Panc1 (cell line): ENCODE measurements at regions not wholly inside any gene's neighbourhood (a gene's known extent, or its start where the extent isn't known, plus 50 kb on each side); places are given as distances from the start of the nearest gene placed in this dataset.

Experiments used
- ATAC-seq: fragments of 200-7000 bp; cut with Tn5 transposase; 2 replicates; pipeline ENCODE4 v1.9.1; 2020; ENCODE audit warnings: mild to moderate bottlenecking, moderate library complexity
- BruUV-seq: library from RNA; stranded (reverse); fragments of 400-500 nt; replicated peaks from 2 replicates; lab custom pipeline; 2021; lab: Mats Ljungman, UMichigan
- CTCF ChIA-PET: fragments of 300-600 bp; sonication (Branson Sonifier 250); formaldehyde crosslinking; loops from one replicate; lab custom pipeline; 2022; ENCODE audit warnings: antibody characterized with exemption; lab: Charles Lee
- POLR2A ChIA-PET: fragments of 300-600 bp; sonication (Branson Sonifier 250); formaldehyde crosslinking; loops from one replicate; lab custom pipeline; 2022; ENCODE audit warnings: antibody characterized with exemption; lab: Charles Lee
- DNase-seq: peaks from one replicate; pipeline ENCODE4 v3.0.0-alpha.2; 2010; ENCODE audit warnings: low read depth, low spot score
- H3K27ac ChIP-seq: 2 replicates; pipeline ENCODE4 v1.5.1; 2011; ENCODE audit warnings: mild to moderate bottlenecking, low read length, inconsistent platforms
- H3K27me3 ChIP-seq: fragments of 200-500 bp; sonication (Bioruptor generic); 2 replicates; pipeline ENCODE4 v1.6.0; 2014; ENCODE audit warnings: low read length, inconsistent platforms; ENCODE audit not compliant: control insufficient read depth, insufficient read depth
- H3K36me3 ChIP-seq: fragments of 200-500 bp; sonication (Bioruptor generic); 2 replicates; pipeline ENCODE4 v1.5.1; 2014; ENCODE audit warnings: inconsistent platforms, mild to moderate bottlenecking, low read length, moderate library complexity; ENCODE audit not compliant: control insufficient read depth, insufficient read depth
- H3K4me1 ChIP-seq: 2 replicates; pipeline ENCODE4 v1.5.1; 2011; ENCODE audit warnings: inconsistent platforms, mild to moderate bottlenecking, low read length, moderate library complexity; ENCODE audit not compliant: control insufficient read depth, insufficient read depth
- H3K4me3 ChIP-seq, 2 experiments: 2 replicates each; pipeline ENCODE4 v1.5.1; 2011 to 2012; ENCODE audit warnings: low read depth in 2 of 2, low read length in 2 of 2, mild to moderate bottlenecking in 2 of 2, inconsistent platforms in 1 of 2, moderate library complexity in 1 of 2
- H3K9me3 ChIP-seq: fragments of 200-500 bp; sonication (Bioruptor generic); 2 replicates; pipeline ENCODE4 v1.5.1; 2014; ENCODE audit warnings: low read depth, mild to moderate bottlenecking, inconsistent platforms, low read length, moderate library complexity; ENCODE audit not compliant: control insufficient read depth, insufficient read depth
- CTCF ChIP-seq: fragments of 450-650 bp; IDR thresholded peaks from 2 replicates; pipeline ENCODE4 v1.5.1; 2017; ENCODE audit warnings: mild to moderate bottlenecking
- POLR2AphosphoS5 ChIP-seq: IDR thresholded peaks from 2 replicates; pipeline ENCODE4 v1.6.1; 2012; ENCODE audit warnings: mild to moderate bottlenecking, low read depth, low read length, moderate library complexity
- SIN3A ChIP-seq: IDR thresholded peaks from 2 replicates; pipeline ENCODE4 v1.6.1; 2012; ENCODE audit warnings: low read depth, mild to moderate bottlenecking, low read length, moderate library complexity, borderline replicate concordance; ENCODE audit not compliant: insufficient read depth
- TCF7L2 ChIP-seq: IDR thresholded peaks from 2 replicates; pipeline ENCODE4 v1.6.1; 2011; ENCODE audit warnings: mild to moderate bottlenecking, low read depth, low read length, inconsistent platforms
- in situ Hi-C: cut with HindIII; loops from 2 replicates; pipeline ENCODE4 v1.10.0; 2016; ENCODE audit warnings: low sequenced_read_pairs, low pct_unique_long_range_greater_than_20kb
- intact Hi-C: fragments of 100-400 bp; cut with micrococcal nuclease; formaldehyde crosslinking; loops from one replicate; pipeline ENCODE4 v1.10.0; 2022; ENCODE audit not compliant: unreplicated experiment
- TF ChIP-seq, protein P1 (sequence below), 2 experiments: IDR thresholded peaks; 2 replicates each; pipeline ENCODE4 v1.6.1; 2011 to 2012; ENCODE audit warnings: low read depth in 2 of 2, control low read depth in 1 of 2, low read length in 1 of 2, mild to moderate bottlenecking in 1 of 2, moderate library complexity in 1 of 2; ENCODE audit not compliant: insufficient read depth in 1 of 2

DNA sequence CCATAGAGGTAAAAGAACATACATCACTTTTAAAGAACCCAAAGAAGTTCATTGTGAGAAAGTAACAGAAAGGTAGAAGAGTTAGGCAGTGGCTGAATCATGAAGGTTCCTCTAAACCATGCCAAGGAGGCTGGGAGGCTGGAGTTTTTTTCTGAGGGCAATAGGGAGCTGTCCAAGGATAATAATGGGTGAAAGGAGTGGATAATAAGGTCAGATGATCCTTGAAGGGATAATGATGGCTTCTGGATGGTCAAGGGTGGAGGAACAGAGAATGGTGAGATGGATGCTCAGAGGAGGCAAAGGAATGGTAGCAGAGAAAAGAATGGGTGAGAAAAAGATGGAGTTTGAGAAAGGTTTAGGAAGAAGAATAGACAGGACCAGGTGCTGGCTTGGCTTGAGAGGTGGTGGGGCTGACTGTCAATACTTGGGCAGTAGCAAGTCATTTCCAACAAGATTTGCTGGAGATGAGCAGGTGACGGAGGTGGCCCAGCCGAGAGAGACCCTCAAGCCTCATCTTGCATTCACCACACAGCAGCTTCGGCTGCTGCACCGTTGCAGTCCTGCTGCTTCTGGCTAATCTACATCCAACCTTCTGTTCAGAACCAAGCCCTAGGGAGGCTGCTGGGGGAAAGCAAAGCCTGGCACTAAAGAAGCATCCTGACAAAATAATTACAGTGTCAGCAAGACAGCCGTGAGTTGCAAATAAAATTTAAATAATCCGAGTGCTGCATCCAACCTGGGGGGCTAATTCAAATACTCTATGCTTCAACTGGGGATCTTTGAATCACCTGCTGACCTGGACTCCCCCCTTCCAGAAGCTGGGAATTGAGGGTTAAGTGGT, 131.2 kb upstream of the KCNG1 start:
- Histone ChIP-seq H3K4me1 (no peaks in the 10 kb centered on the region), H3K27me3 (peaks cover 21% of the 10 kb centered on the region), H3K36me3 (no peaks in the 10 kb centered on the region), H3K9me3 (no peaks in the 10 kb centered on the region), H3K27ac (no peak overlapping the region), H3K4me3 (no peak overlapping the region)
- DNase-seq (no peak), ATAC-seq (no peak)
- BruUV-seq, result no TSS peak
- POLR2A ChIA-PET, result no interaction called here
- no peak for TF ChIP-seq TCF7L2
- intact Hi-C loops (no loop called here), in situ Hi-C loops (no loop called here)
- CTCF ChIA-PET, result no interaction called here

- no peaks in the 10 kb centered on the region for H3K36me3 ChIP-seq
- H3K27ac ChIP-seq, result no peak overlapping the region
- H3K4me1 ChIP-seq, result no peaks in the 10 kb centered on the region
- TF ChIP-seq CTCF (no peak), SIN3A (no peak), TCF7L2 (no peak), POLR2AphosphoS5 (no peak)
- TF ChIP-seq, protein P1, sequence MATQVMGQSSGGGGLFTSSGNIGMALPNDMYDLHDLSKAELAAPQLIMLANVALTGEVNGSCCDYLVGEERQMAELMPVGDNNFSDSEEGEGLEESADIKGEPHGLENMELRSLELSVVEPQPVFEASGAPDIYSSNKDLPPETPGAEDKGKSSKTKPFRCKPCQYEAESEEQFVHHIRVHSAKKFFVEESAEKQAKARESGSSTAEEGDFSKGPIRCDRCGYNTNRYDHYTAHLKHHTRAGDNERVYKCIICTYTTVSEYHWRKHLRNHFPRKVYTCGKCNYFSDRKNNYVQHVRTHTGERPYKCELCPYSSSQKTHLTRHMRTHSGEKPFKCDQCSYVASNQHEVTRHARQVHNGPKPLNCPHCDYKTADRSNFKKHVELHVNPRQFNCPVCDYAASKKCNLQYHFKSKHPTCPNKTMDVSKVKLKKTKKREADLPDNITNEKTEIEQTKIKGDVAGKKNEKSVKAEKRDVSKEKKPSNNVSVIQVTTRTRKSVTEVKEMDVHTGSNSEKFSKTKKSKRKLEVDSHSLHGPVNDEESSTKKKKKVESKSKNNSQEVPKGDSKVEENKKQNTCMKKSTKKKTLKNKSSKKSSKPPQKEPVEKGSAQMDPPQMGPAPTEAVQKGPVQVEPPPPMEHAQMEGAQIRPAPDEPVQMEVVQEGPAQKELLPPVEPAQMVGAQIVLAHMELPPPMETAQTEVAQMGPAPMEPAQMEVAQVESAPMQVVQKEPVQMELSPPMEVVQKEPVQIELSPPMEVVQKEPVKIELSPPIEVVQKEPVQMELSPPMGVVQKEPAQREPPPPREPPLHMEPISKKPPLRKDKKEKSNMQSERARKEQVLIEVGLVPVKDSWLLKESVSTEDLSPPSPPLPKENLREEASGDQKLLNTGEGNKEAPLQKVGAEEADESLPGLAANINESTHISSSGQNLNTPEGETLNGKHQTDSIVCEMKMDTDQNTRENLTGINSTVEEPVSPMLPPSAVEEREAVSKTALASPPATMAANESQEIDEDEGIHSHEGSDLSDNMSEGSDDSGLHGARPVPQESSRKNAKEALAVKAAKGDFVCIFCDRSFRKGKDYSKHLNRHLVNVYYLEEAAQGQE (IDR thresholded peaks at IDR 0.05; ENCODE audit: insufficient read depth in 1 of 2, low read depth in 2 of 2, low read length in 1 of 2), result no peak
- H3K9me3 ChIP-seq, result no peaks in the 10 kb centered on the region
- DNase-seq (no peak), ATAC-seq (no peak)
- intact Hi-C loops, result no loop called here
- no peak overlapping the region for H3K4me3 ChIP-seq
- CTCF ChIA-PET, result no interaction called here
- POLR2A ChIA-PET, result no interaction called here
- BruUV-seq, result no TSS peak
- in situ Hi-C loops, result no loop called here
- H3K27me3 ChIP-seq, result peaks cover 12% of the 10 kb centered on the region; the same call in 1 of the 2 replicates
Observed at GRCh38 chr20:51148941-51149340, 126.0 kb upstream of the KCNG1 start.

- ATAC-seq (no peak), DNase-seq (no peak)
- H3K27ac ChIP-seq, result no peak overlapping the region
- H3K4me3 ChIP-seq, result no peak overlapping the region
- no TSS peak for BruUV-seq
- H3K4me1 ChIP-seq, result no peaks in the 10 kb centered on the region
- intact Hi-C loops, result no loop called here
- 0 out of 2 replicates have a peak, but pooled peaks cover 2% of the 10 kb centered on the region for H3K27me3 ChIP-seq
- TF ChIP-seq, protein P1 (IDR thresholded peaks at IDR 0.05; ENCODE audit: insufficient read depth in 1 of 2, low read depth in 2 of 2, low read length in 1 of 2), result no peak
- no peak for TF ChIP-seq TCF7L2
- no peak for TF ChIP-seq POLR2AphosphoS5
- TF ChIP-seq CTCF, result no peak
- TF ChIP-seq SIN3A, result no peak
- POLR2A ChIA-PET, result no interaction called here
- in situ Hi-C loops, result no loop called here
- no peaks in the 10 kb centered on the region for H3K36me3 ChIP-seq
- H3K9me3 ChIP-seq, result no peaks in the 10 kb centered on the region
- CTCF ChIA-PET, result no interaction called here
Observed at GRCh38 chr20:51144476-51144875, 121.6 kb upstream of the KCNG1 start.
